ENCODE measurements at regions not wholly inside any gene's neighbourhood (a gene's known extent, or its start where the extent isn't known, plus 50 kb on each side); places are given as distances from the start of the nearest gene placed in this dataset.

DNA sequence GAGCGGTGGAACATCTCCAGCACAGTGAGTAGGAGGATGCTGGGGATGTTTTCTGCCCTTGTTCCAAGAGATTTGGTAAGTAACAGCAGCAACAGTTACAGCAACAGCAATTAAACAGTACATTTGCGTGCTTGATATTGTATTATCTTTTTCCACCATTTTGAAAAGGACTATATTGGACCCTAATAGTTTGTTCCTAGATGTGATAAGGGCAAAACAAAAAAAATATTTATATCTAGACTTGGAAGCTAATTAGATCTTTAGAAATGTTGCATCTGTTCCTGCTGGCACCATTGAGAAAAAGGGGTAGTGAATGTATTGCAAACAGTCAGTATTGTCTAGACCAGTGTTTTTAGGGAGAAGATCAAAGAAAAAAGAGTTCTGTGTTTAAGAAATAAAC, 759.9 kb downstream of the JRKL start:
- ChIA-PET CTCF (no interaction called here), POLR2A (no interaction called here)
- Histone ChIP-seq H3K9me3 (ENCODE audit: control extremely low read depth in 1 of 5, control insufficient read depth in 4 of 5, insufficient read depth in 2 of 5, low read depth in 1 of 5, low read length in 4 of 5) (no peaks in the 10 kb centered on the region), H3K36me3 (ENCODE audit: control insufficient read depth in 4 of 4, insufficient read depth in 4 of 4, low read length in 3 of 4) (no peaks in the 10 kb centered on the region), H3K27ac (ENCODE audit: insufficient read depth in 1 of 2, low read depth in 1 of 2, low read length in 2 of 2, poor library complexity in 1 of 2, severe bottlenecking in 2 of 2) (no peak overlapping the region), H3K4me3 (ENCODE audit: control insufficient read depth in 1 of 7, extremely low read depth in 1 of 7, insufficient read depth in 4 of 7, low read depth in 2 of 7, low read length in 6 of 7) (no peak overlapping the region), H3K27me3 (replicated peaks in 2 of 5; ENCODE audit: control insufficient read depth in 4 of 5, insufficient read depth in 5 of 5, low read length in 4 of 5) (no peaks in the 10 kb centered on the region), H3K4me1 (ENCODE audit: control extremely low read depth in 1 of 4, control insufficient read depth in 4 of 4, insufficient read depth in 4 of 4, low read length in 3 of 4) (no peaks in the 10 kb centered on the region)
- DNase-seq, result no peak
- no CpG with 5 or more reads among the region's 2 CpGs for WGBS (ENCODE audit: insufficient coverage)

DNA sequence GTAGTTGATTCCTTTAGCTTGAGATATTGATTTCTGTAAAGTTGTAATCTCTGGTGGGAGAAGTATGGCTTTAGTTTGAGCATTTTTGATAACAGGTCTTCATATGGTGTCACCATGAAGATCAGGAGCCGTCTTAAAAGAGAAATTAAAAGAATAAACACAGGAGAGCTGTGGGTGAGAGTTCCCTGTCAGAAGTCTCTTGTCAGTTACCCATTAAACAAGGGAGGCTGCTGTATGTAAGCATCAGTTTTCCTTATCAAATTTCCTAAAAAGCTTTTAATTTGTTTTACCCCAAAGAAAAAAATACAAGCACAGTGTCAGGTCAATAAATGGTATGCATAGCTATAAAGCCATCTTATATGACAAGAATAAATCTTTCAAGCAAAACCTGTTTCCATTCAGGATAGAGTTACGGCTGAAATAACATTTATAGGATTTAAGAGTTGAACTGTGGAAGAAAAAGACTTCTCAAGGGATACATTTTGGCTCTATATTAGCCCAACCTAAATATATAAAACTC, 767.5 kb downstream of the JRKL start:
- ChIA-PET CTCF (interaction anchor here (1.0 kb wide), 1 partner anchor 14 kb away, joined by 3 read pairs; no protein-coding TSS in a partner anchor), POLR2A (no interaction called here)
- DNase-seq, result no peak
- Histone ChIP-seq H3K4me1 (ENCODE audit: control extremely low read depth in 1 of 4, control insufficient read depth in 4 of 4, insufficient read depth in 4 of 4, low read length in 3 of 4) (no peaks in the 10 kb centered on the region), H3K9me3 (ENCODE audit: control extremely low read depth in 1 of 5, control insufficient read depth in 4 of 5, insufficient read depth in 2 of 5, low read depth in 1 of 5, low read length in 4 of 5) (no peaks in the 10 kb centered on the region), H3K27ac (ENCODE audit: insufficient read depth in 1 of 2, low read depth in 1 of 2, low read length in 2 of 2, poor library complexity in 1 of 2, severe bottlenecking in 2 of 2) (no peak overlapping the region), H3K27me3 (replicated peaks in 2 of 5; ENCODE audit: control insufficient read depth in 4 of 5, insufficient read depth in 5 of 5, low read length in 4 of 5) (no peaks in the 10 kb centered on the region), H3K4me3 (ENCODE audit: control insufficient read depth in 1 of 7, extremely low read depth in 1 of 7, insufficient read depth in 4 of 7, low read depth in 2 of 7, low read length in 6 of 7) (no peak overlapping the region), H3K36me3 (ENCODE audit: control insufficient read depth in 4 of 4, insufficient read depth in 4 of 4, low read length in 3 of 4) (no peaks in the 10 kb centered on the region)
- WGBS (ENCODE audit: insufficient coverage), result 100% methylated on average over 1 of the region's 2 CpGs

GRCh38 chr11:97158243-97158642, 768.4 kb downstream of the JRKL start:
- Histone ChIP-seq H3K4me3 (ENCODE audit: control insufficient read depth in 1 of 7, extremely low read depth in 1 of 7, insufficient read depth in 4 of 7, low read depth in 2 of 7, low read length in 6 of 7) (no peak overlapping the region), H3K9me3 (ENCODE audit: control extremely low read depth in 1 of 5, control insufficient read depth in 4 of 5, insufficient read depth in 2 of 5, low read depth in 1 of 5, low read length in 4 of 5) (no peaks in the 10 kb centered on the region), H3K4me1 (ENCODE audit: control extremely low read depth in 1 of 4, control insufficient read depth in 4 of 4, insufficient read depth in 4 of 4, low read length in 3 of 4) (no peaks in the 10 kb centered on the region), H3K27me3 (replicated peaks in 2 of 5; ENCODE audit: control insufficient read depth in 4 of 5, insufficient read depth in 5 of 5, low read length in 4 of 5) (no peaks in the 10 kb centered on the region), H3K36me3 (ENCODE audit: control insufficient read depth in 4 of 4, insufficient read depth in 4 of 4, low read length in 3 of 4) (no peaks in the 10 kb centered on the region), H3K27ac (ENCODE audit: insufficient read depth in 1 of 2, low read depth in 1 of 2, low read length in 2 of 2, poor library complexity in 1 of 2, severe bottlenecking in 2 of 2) (no peak overlapping the region)
- CTCF ChIA-PET, result interaction anchor here (1.0 kb wide), 1 partner anchor 13 kb away, joined by 3 read pairs; no protein-coding TSS in a partner anchor
- POLR2A ChIA-PET, result no interaction called here
- no CpG with 5 or more reads among the region's 5 CpGs for WGBS (ENCODE audit: insufficient coverage)
- DNase-seq, result no peak

GRCh38 chr11:97163631-97164191, 773.9 kb downstream of the JRKL start:
- H3K27ac ChIP-seq (ENCODE audit: insufficient read depth in 1 of 2, low read depth in 1 of 2, low read length in 2 of 2, poor library complexity in 1 of 2, severe bottlenecking in 2 of 2), result no peak overlapping the region
- H3K4me1 ChIP-seq (ENCODE audit: control extremely low read depth in 1 of 4, control insufficient read depth in 4 of 4, insufficient read depth in 4 of 4, low read length in 3 of 4), result no peaks in the 10 kb centered on the region
- H3K4me3 ChIP-seq (ENCODE audit: control insufficient read depth in 1 of 7, extremely low read depth in 1 of 7, insufficient read depth in 4 of 7, low read depth in 2 of 7, low read length in 6 of 7), result no peak overlapping the region
- H3K36me3 ChIP-seq (ENCODE audit: control insufficient read depth in 4 of 4, insufficient read depth in 4 of 4, low read length in 3 of 4), result no peaks in the 10 kb centered on the region
- ChIA-PET POLR2A (no interaction called here), CTCF (no interaction called here)
- whole genome bisulfite sequencing (ENCODE audit: insufficient coverage), result 100% methylated on average over 3 of the region's 4 CpGs
- no peak for DNase-seq
- H3K27me3 ChIP-seq (replicated peaks in 2 of 5; ENCODE audit: control insufficient read depth in 4 of 5, insufficient read depth in 5 of 5, low read length in 4 of 5), result no peaks in the 10 kb centered on the region
- H3K9me3 ChIP-seq (ENCODE audit: control extremely low read depth in 1 of 5, control insufficient read depth in 4 of 5, insufficient read depth in 2 of 5, low read depth in 1 of 5, low read length in 4 of 5), result no peaks in the 10 kb centered on the region

DNA sequence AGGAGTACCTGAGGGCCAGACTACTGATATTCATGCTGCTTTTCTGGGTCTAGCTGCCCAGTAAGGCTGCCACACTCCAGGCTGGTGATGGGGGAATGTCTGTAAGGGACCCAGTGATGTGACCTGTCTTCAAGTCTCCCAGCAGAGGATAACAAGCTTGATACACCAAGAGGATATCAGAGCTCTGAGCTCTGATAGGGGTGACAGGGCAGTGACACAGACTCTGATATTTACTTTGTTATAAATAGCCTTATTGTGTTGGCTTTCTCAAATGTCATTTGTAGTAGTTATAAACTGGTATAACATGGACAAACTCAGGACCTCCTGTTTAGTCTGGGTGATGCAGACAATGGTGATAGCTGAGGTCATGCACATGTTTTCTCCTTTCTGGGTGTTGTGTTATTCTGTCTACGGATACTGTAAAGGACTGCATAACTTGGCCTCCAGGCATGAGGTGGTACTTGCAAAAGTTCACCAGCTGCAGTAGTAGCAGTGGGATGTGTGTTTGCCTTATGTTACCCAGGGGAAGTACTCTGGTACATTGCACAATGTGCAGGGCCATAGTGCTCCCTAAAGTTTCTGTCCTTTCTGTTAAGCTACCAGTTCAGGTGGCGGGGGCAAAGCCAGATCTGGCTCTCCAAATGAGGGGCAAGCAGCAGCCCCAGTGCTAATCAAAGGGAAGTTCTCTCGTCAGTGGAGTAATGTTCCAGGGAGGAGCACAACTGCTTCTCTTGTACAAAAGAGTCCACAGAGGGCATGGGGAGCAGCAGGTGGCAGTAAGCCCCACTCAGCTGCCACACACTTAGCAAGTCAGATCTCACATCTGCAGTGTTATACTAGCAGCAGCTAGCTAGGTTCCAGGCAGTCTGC, 812.2 kb downstream of the JRKL start:
- H3K27ac ChIP-seq (ENCODE audit: insufficient read depth in 1 of 2, low read depth in 1 of 2, low read length in 2 of 2, poor library complexity in 1 of 2, severe bottlenecking in 2 of 2), result no peak overlapping the region
- ChIA-PET CTCF (no interaction called here), POLR2A (no interaction called here)
- H3K9me3 ChIP-seq (ENCODE audit: control extremely low read depth in 1 of 5, control insufficient read depth in 4 of 5, insufficient read depth in 2 of 5, low read depth in 1 of 5, low read length in 4 of 5), result peaks cover 0 to 2% (median 0%) of the 10 kb centered on the region in 5 experiments
- WGBS (ENCODE audit: insufficient coverage), result 92% methylated on average over 3 of the region's 3 CpGs
- DNase-seq, result no peak
- no peak overlapping the region for H3K4me3 ChIP-seq (ENCODE audit: control insufficient read depth in 1 of 7, extremely low read depth in 1 of 7, insufficient read depth in 4 of 7, low read depth in 2 of 7, low read length in 6 of 7)
- no peaks in the 10 kb centered on the region for H3K4me1 ChIP-seq (ENCODE audit: control extremely low read depth in 1 of 4, control insufficient read depth in 4 of 4, insufficient read depth in 4 of 4, low read length in 3 of 4)
- H3K27me3 ChIP-seq (replicated peaks in 2 of 5; ENCODE audit: control insufficient read depth in 4 of 5, insufficient read depth in 5 of 5, low read length in 4 of 5), result no peaks in the 10 kb centered on the region
- H3K36me3 ChIP-seq (ENCODE audit: control insufficient read depth in 4 of 4, insufficient read depth in 4 of 4, low read length in 3 of 4), result no peaks in the 10 kb centered on the region

GRCh38 chr11:97202613-97203292, 812.9 kb downstream of the JRKL start:
- no peak overlapping the region for H3K27ac ChIP-seq (ENCODE audit: insufficient read depth in 1 of 2, low read depth in 1 of 2, low read length in 2 of 2, poor library complexity in 1 of 2, severe bottlenecking in 2 of 2)
- no peaks in the 10 kb centered on the region for H3K27me3 ChIP-seq (replicated peaks in 2 of 5; ENCODE audit: control insufficient read depth in 4 of 5, insufficient read depth in 5 of 5, low read length in 4 of 5)
- peaks cover 0 to 2% (median 0%) of the 10 kb centered on the region in 5 experiments for H3K9me3 ChIP-seq (ENCODE audit: control extremely low read depth in 1 of 5, control insufficient read depth in 4 of 5, insufficient read depth in 2 of 5, low read depth in 1 of 5, low read length in 4 of 5)
- H3K36me3 ChIP-seq (ENCODE audit: control insufficient read depth in 4 of 4, insufficient read depth in 4 of 4, low read length in 3 of 4), result no peaks in the 10 kb centered on the region
- no peak for DNase-seq
- H3K4me3 ChIP-seq (ENCODE audit: control insufficient read depth in 1 of 7, extremely low read depth in 1 of 7, insufficient read depth in 4 of 7, low read depth in 2 of 7, low read length in 6 of 7), result no peak overlapping the region
- ChIA-PET CTCF (no interaction called here), POLR2A (no interaction called here)
- H3K4me1 ChIP-seq (ENCODE audit: control extremely low read depth in 1 of 4, control insufficient read depth in 4 of 4, insufficient read depth in 4 of 4, low read length in 3 of 4), result no peaks in the 10 kb centered on the region
- 39% methylated on average over 2 of the region's 8 CpGs for WGBS (ENCODE audit: insufficient coverage)

- no peaks in the 10 kb centered on the region for H3K9me3 ChIP-seq (ENCODE audit: control extremely low read depth in 1 of 5, control insufficient read depth in 4 of 5, insufficient read depth in 2 of 5, low read depth in 1 of 5, low read length in 4 of 5)
- H3K4me3 ChIP-seq (ENCODE audit: control insufficient read depth in 1 of 7, extremely low read depth in 1 of 7, insufficient read depth in 4 of 7, low read depth in 2 of 7, low read length in 6 of 7), result no peak overlapping the region
- H3K27ac ChIP-seq (ENCODE audit: insufficient read depth in 1 of 2, low read depth in 1 of 2, low read length in 2 of 2, poor library complexity in 1 of 2, severe bottlenecking in 2 of 2), result no peak overlapping the region
- ChIA-PET CTCF (no interaction called here), POLR2A (no interaction called here)
- H3K36me3 ChIP-seq (ENCODE audit: control insufficient read depth in 4 of 4, insufficient read depth in 4 of 4, low read length in 3 of 4), result no peaks in the 10 kb centered on the region
- no peaks in the 10 kb centered on the region for H3K27me3 ChIP-seq (replicated peaks in 2 of 5; ENCODE audit: control insufficient read depth in 4 of 5, insufficient read depth in 5 of 5, low read length in 4 of 5)
- WGBS (ENCODE audit: insufficient coverage), result 100% methylated on average over 1 of the region's 3 CpGs
- no peaks in the 10 kb centered on the region for H3K4me1 ChIP-seq (ENCODE audit: control extremely low read depth in 1 of 4, control insufficient read depth in 4 of 4, insufficient read depth in 4 of 4, low read length in 3 of 4)
- DNase-seq, result no peak
Observed at GRCh38 chr11:97218011-97218410, 828.2 kb downstream of the JRKL start.

Data from common myeloid progenitor, CD34-positive (primary cell).